Urinary bladder (tissue), 3 donors: ENCODE measurements at regions not wholly inside any gene's neighbourhood (a gene's known extent, or its start where the extent isn't known, plus 50 kb on each side); places are given as distances from the start of the nearest gene placed in this dataset.
"Not testable (repeated sequence)": the region's sequence is repeated elsewhere in the genome, so short reads cannot be mapped to it uniquely, and the experiment has no call there.

Experiments
- DNase-seq: peaks from one replicate; pipeline ENCODE4 v3.0.0-alpha.2; 2015; ENCODE audit errors: extremely low spot score
- H3K27ac ChIP-seq: one replicate; pipeline ENCODE4 v1.5.1; 2013; ENCODE audit warnings: low read depth, mild to moderate bottlenecking, moderate library complexity
- H3K36me3 ChIP-seq: one replicate; pipeline ENCODE4 v1.6.1; 2013; ENCODE audit warnings: mild to moderate bottlenecking, moderate library complexity; ENCODE audit not compliant: insufficient read depth
- H3K4me1 ChIP-seq: one replicate; pipeline ENCODE4 v1.6.1; 2013; ENCODE audit warnings: mild to moderate bottlenecking, moderate library complexity; ENCODE audit not compliant: insufficient read depth
- H3K4me3 ChIP-seq: one replicate; pipeline ENCODE4 v1.5.1; 2013; ENCODE audit warnings: low read depth, low read length
- whole genome bisulfite sequencing: extraction: QIAGEN DNeasy Blood & Tissue Kit; methylation state at CpG from one replicate; pipeline ENCODE4 v1.1.7; 2013; 5-methylcytosine and 5-hydroxymethylcytosine counted together
- donor health status: healthy with polysubstance abuse.
- donor health status: healthy.

DNA sequence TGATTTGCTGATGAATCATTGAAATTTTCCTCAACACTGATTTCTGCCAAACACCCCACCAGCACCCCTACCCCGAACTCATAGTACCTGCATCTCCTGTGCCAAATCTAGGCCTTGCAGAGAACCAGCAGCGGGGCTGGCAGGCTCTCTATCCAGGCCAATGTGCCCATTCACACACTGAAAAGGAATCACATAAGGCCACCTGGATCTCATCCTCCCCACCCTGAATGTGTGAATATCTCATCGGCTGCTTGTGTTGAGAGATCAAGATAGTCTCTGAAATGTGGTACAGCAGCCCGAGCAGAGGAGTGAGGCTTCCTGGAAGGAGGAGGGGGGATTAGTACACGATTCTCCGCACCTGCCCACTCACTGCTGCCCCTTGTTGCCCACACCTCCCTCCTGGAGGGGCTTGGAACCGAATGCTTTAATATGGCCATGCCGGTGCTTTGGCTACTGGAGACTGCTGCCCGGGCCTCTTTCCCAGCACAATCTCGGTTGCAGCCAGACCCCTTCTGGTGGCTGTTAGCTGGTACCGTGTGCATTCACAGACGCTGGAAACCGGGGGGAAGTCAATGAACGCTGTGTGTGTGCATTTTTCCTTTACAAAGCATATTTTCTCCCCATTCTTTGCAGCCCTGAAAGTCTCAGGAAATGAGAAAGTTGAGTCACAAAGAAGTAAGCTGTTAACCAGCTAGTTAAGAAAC, 619.5 kb downstream of the MATN1 start:
- H3K4me1 ChIP-seq, result no peaks in the 10 kb centered on the region

DNA sequence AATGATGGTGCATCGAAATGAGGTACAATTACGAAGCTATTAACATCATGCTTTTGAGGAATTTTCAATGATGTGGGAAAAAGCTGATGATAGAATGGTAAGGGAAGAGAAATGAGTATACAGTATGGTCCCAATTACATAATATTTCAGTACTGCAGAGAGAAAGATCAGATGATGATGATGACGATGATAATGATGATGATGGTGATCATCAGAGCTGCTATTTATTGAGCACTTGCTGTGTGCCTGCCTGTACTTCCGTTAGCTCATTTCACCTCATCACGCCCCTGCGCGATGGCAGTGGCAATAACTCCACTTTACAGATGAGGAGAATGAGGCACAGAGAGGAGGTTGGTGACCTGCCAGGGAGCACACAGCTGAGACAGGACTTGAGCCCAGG, 620.8 kb downstream of the MATN1 start:
- 94% methylated on average over 7 of the region's 7 CpGs for WGBS
- no peak for DNase-seq
- H3K4me1 ChIP-seq, result no peaks in the 10 kb centered on the region
- H3K36me3 ChIP-seq, result no peaks in the 10 kb centered on the region
- H3K4me3 ChIP-seq, result no peak overlapping the region
- H3K27ac ChIP-seq, result no peak overlapping the region

More for the DNA sequence above, 619.5 kb downstream of the MATN1 start:
- H3K36me3 ChIP-seq, result no peaks in the 10 kb centered on the region
- 27% methylated on average over 14 of the region's 14 CpGs for WGBS
- H3K4me3 ChIP-seq, result no peak overlapping the region
- H3K27ac ChIP-seq, result no peak overlapping the region
- DNase-seq, result no peak

DNA sequence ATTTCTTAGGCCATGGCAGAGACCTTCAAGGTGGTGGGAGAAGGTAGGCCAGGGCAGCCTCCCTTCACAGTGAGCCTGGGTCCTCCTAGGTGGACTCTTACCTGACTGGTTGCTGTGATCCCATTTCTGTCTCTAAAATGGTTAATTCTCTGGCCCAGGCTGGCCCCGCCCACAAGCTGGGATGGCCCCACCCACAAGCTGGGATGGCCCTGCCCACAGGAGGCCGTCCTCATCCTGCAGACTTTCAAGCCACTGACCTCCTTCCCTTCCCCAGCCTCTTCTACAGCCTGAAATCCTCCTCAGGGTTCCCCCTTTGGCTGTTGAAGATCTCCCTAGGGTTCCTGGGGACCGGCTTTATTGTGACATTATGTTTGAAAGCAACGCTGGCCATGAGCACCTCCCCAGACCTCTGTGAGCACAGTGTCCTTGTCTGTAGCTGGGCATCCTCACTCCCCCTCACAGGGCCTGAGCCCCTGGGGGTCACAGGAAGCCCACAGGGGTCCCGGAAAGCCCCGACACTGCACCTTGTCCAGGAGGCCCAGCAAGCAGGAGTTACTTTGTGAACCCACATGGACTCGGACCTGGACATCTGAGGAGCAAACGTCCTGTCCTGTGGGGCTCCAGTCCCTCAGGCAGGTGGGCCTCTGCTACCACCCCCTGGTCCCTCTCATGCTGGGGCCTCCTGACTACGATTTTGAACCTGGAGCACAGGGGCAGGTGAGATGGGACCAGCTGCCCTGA, 621.7 kb downstream of the MATN1 start:
- no peaks in the 10 kb centered on the region for H3K36me3 ChIP-seq
- 44% methylated on average over 9 of the region's 9 CpGs for WGBS
- H3K4me3 ChIP-seq, result no peak overlapping the region
- H3K4me1 ChIP-seq, result no peaks in the 10 kb centered on the region
- no peak overlapping the region for H3K27ac ChIP-seq
- no peak for DNase-seq

DNA sequence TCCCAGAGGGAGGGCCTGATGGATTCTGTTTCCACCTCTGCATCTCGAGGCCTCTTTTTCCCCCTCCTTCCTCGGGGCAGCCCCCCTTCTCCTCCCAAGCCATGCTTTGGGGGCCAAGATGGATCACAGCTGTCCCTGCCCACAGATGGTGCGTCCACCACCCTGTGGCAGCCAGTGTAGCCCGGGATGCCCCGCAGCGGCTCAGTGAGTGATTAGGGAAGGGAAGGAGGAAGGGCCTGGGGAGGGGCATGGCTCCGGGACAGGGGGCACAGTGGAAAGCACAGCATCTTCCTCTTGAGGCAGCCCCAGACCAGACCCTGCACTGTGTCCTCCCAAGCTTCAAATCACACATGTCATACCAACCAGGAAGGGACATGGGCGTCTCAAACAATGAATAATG, 622.4 kb downstream of the MATN1 start:
- no peaks in the 10 kb centered on the region for H3K4me1 ChIP-seq
- no peak overlapping the region for H3K27ac ChIP-seq
- WGBS, result 27% methylated on average over 8 of the region's 8 CpGs
- H3K36me3 ChIP-seq, result no peaks in the 10 kb centered on the region
- H3K4me3 ChIP-seq, result no peak overlapping the region
- no peak for DNase-seq

DNA sequence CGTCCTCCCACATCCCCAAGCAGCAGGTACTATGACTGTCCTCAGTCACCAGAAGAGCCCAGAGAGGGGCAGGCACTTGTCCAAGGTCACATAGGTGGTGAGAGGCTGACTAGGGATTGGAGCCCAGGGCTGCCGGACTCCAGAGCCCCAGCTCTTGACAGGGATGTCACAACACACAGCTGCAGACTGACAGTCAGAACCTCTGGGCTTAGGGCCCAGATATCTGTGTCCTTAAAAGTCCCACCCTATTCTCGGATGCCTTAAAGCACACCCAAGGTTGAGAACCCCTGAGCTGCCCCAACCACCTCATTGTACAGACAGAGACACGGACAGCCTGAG, 622.9 kb downstream of the MATN1 start:
- WGBS, result 41% methylated on average over 4 of the region's 4 CpGs

DNA sequence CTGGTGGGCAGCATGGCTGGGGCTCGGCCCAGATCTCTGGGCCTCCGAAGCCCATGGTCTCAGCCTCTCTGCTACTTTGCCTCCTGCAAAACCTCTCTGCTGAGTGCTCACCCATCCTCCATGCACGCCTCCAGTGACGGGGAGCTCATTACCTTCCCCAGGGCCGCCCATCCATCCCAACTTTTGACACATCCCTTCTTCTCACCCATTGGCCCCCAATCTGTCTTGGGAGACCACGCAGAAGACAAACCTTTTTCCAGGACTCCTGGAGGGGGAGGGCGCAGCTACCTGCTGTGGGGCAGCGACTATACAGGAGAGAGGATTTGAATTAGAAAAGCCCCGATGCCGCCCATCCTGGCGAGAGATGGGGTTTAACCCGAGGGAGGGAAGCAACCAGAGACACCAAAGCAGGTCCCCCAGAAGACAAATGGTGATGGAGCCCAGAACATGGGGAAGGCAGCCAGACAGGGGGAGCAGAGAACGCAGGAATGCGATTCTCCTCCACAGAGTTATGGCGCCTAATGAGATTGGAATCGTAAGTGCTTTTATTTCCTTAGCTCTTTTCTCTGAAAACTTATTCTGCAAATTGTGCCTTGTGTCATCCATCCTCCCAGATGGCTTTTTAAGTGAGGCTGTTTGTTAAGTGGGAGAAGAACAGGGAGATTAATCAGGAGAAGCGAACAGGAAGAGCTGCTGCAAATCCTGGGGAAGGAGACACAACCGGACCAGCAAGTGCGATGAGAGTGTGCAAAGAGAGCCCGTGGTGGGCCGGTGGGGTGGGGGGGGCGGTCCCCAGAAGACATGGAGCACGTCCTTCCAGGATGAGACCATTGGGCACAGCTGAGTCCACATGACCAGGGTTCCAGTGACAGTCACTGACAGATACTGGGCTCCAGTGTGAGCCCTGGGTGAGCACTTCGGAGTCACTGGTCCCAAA, 623.5 kb downstream of the MATN1 start:
- Histone ChIP-seq H3K36me3 (no peaks in the 10 kb centered on the region), H3K4me3 (no peak overlapping the region), H3K27ac (no peak overlapping the region), H3K4me1 (no peaks in the 10 kb centered on the region)
- DNase-seq, result no peak
- 67% methylated on average over 24 of the region's 24 CpGs for WGBS

More for the DNA sequence above, 622.9 kb downstream of the MATN1 start:
- Histone ChIP-seq H3K4me1 (no peaks in the 10 kb centered on the region), H3K27ac (no peak overlapping the region), H3K4me3 (no peak overlapping the region), H3K36me3 (no peaks in the 10 kb centered on the region)
- no peak for DNase-seq

DNA sequence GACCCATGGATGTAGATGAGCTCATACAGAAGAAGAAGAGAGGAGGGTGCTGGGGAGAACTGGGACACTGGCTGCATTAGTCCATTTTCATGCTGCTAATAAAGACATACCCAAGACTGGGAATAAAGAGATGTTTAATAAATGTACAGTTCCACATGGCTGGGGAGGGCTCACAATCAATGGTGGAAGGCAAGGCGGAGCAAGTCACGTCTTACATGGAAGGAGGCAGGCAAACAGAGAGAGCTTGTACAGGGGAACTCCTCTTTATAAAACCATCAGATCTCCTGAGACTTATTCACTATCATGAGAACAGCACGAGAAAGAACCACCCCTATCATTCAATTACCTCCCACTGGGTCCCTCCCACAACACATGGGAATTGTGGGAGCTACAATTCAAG, 625.5 kb downstream of the MATN1 start:
- not testable (repeated sequence) for H3K4me1 ChIP-seq, H3K4me3 ChIP-seq, H3K36me3 ChIP-seq, DNase-seq, H3K27ac ChIP-seq
- WGBS, result 78% methylated on average over 3 of the region's 3 CpGs

DNA sequence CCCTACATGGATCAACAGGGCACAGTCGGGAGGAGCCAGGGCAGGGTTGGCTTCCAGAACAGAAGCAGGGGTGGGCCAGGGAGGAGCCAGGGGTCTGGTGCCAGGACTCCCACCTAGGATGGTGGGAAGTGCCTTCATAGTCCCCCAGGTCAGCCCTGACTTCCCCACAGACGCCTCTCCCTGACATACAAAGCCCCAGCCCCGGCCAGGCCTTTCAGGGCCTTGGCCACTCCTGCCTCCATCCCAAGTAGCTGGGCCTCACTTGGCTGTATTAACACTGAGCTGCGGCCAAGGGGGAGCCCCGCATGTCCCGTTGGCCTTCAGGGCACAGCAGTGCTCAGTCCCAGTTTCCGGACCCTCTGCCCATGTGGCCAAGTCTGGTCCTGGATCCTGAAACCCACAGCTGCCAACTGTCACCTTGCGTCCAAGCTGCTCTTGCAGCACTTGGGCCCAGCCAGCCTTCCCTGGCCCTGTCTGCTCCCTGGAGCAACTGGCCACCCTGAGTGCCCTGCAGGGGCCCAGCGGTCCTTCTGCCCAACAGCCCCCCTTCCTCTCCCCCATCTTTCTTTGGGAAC, 627.8 kb downstream of the MATN1 start:
- WGBS, result 83% methylated on average over 9 of the region's 9 CpGs
- Histone ChIP-seq H3K4me1 (no peaks in the 10 kb centered on the region), H3K36me3 (no peaks in the 10 kb centered on the region), H3K27ac (no peak overlapping the region), H3K4me3 (no peak overlapping the region)
- DNase-seq, result no peak

DNA sequence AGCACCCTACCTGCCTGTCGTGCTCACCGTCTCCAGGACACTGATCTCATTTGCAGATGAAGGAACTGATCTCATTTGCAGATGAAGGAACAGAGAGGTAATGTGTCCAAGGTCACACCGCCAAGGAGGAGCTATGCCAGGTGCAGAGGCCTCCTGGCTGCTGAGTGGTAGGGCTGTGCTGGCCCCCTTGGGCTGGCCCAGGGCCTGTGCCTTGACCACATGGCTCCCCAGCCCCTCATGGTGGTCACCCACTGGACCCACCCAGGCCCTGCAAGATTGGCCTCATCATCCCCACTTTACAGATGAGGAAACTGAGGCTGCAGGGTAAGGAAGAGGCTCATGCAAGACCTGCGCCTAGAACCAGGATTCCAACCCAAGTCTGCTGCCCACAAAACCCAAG, 628.3 kb downstream of the MATN1 start:
- 95% methylated on average over 4 of the region's 4 CpGs for WGBS
- no peak for DNase-seq
- no peaks in the 10 kb centered on the region for H3K36me3 ChIP-seq
- no peaks in the 10 kb centered on the region for H3K4me1 ChIP-seq
- no peak overlapping the region for H3K27ac ChIP-seq
- no peak overlapping the region for H3K4me3 ChIP-seq

DNA sequence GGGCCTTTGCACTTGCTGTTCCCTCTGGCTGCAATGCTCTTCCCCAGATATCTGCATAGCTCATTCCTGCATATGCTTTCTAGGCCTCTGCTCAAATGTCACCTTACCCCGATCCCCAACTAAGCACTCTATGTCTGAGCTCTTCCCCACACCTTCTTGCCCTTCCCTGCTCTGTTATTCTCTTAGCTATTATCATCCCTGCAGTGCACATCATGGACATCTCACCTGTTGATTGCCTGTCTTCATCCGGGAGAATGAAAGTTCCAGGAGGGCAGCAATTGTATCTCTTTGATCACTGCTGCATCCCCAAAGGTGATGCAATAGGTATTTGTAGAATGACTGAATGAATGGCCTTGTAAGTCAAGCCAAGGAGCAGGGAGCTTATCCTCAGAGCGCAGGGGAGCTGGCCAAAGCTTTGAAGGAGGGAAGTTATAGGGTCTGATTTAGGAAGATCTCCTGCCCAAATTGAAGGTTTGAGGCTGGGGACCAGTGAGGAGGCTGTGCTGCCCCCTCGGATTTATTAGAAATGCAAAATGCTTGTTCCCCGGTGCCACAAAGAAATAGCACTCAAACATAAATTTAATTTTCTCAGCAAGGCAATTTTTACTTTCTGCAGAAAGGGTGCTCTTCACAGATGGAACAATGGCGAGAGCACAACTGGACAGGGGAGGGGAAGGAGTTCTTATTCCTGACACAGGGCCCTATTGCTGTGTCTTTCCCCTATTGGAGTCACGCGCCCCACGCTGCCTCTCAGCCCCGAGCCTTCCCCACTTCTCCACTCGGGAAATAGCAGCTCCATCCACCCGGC, 631.1 kb downstream of the MATN1 start:
- H3K4me3 ChIP-seq, result no peak overlapping the region
- H3K27ac ChIP-seq, result no peak overlapping the region
- no peaks in the 10 kb centered on the region for H3K4me1 ChIP-seq
- WGBS, result 94% methylated on average over 12 of the region's 12 CpGs
- DNase-seq, result no peak
- H3K36me3 ChIP-seq, result no peaks in the 10 kb centered on the region

DNA sequence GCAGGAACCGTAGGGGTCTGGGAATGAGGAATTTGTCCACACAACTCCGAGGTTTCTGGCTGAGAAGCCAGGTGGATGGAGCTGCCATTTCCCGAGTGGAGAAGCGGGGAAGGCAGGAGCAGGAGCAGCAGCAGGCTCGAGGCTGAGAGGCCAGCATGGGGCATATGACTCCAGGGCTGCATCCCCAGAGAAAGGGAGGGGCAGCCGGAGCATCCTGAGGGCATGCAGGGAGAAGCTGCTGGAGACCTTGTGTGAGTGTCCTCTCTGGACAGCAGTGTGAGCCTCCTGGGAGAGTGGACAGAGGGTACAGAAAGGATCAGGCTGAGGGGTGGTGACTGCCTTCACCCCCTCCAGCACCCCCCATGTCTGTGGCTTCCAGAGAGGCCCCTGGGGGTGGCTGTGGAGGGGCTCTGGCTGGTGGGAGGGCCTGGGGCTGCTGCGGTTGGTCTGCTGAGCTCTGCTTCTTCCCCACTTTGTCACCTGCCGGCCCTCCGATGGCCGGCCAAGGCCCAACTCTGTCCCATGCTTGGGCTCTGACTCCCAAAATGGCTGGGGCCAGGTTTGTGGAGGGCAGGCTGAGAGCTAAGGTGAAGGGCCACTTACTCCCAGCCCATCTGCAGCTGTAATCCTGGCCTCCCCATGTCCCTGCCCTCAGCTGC, 633.1 kb downstream of the MATN1 start:
- DNase-seq, result no peak
- Histone ChIP-seq H3K4me3 (no peak overlapping the region), H3K27ac (no peak overlapping the region), H3K36me3 (no peaks in the 10 kb centered on the region), H3K4me1 (no peaks in the 10 kb centered on the region)
- WGBS, result 76% methylated on average over 10 of the region's 10 CpGs

DNA sequence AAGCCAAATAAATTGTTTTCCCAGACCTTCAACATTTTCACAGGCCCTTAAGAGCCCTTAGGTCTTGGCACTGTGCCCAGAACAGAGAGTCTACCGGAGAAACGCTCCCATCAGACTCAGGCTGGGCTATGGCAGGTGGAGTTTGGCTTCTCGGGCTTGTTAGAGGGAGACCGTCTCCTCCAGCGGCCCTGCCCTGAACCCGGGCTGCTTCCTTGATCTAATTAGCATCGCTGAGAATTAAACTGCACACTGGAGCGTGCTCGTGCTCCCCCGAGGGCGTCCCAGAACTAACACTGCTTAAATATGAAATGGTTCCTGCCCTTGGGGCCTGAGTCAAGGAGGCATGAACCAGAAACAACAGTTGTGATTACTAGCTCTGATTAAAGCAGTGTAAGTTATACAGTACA, 634.4 kb downstream of the MATN1 start:
- 30% methylated on average over 11 of the region's 11 CpGs for WGBS
- Histone ChIP-seq H3K27ac (no peak overlapping the region), H3K36me3 (no peaks in the 10 kb centered on the region), H3K4me3 (no peak overlapping the region), H3K4me1 (no peaks in the 10 kb centered on the region)
- peak; percentile 51 for DNase-seq
